Testis (tissue), 2 donors: ENCODE measurements at regions not wholly inside any gene's neighbourhood (a gene's known extent, or its start where the extent isn't known, plus 50 kb on each side); places are given as distances from the start of the nearest gene placed in this dataset.

Experiments
- POLR2A ChIP-seq: fragments of 450-650 bp; IDR thresholded peaks from one replicate; pipeline ENCODE4 v1.6.1; 2017; ENCODE audit warnings: antibody characterized with exemption, mild to moderate bottlenecking, moderate library complexity
- TF ChIP-seq, protein P1 (sequence below), 3 experiments: fragments of 450-650 bp in 2 of 3; fragments of 200-600 bp in 1 of 3; sonication (generic) in 1 of 3; IDR thresholded peaks; one replicate each; pipeline ENCODE4 v1.5.1; 2016 to 2019; ENCODE audit warnings: antibody characterized with exemption in 3 of 3, mild to moderate bottlenecking in 2 of 3, moderate library complexity in 1 of 3

DNA sequence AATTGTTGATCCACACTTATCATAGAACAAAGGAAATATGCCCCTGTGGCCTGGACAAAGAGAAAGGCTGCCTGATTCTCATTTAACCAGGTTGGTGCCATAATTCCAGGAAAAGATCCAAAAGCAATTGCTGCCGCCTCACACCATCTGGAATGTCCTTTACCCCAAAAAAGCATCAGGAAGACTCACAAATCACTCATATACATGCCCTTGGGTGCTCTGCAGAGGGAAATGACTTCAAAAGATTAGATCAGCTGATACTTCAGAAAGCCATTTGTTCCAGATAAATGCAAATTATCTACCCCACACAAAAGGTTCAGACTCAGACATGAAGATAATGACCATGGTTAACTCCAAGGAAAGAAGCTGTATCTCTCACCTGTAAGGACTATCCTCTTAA, 285.8 kb downstream of the C1D start:
- TF ChIP-seq, protein P1, sequence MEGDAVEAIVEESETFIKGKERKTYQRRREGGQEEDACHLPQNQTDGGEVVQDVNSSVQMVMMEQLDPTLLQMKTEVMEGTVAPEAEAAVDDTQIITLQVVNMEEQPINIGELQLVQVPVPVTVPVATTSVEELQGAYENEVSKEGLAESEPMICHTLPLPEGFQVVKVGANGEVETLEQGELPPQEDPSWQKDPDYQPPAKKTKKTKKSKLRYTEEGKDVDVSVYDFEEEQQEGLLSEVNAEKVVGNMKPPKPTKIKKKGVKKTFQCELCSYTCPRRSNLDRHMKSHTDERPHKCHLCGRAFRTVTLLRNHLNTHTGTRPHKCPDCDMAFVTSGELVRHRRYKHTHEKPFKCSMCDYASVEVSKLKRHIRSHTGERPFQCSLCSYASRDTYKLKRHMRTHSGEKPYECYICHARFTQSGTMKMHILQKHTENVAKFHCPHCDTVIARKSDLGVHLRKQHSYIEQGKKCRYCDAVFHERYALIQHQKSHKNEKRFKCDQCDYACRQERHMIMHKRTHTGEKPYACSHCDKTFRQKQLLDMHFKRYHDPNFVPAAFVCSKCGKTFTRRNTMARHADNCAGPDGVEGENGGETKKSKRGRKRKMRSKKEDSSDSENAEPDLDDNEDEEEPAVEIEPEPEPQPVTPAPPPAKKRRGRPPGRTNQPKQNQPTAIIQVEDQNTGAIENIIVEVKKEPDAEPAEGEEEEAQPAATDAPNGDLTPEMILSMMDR (IDR thresholded peaks at IDR 0.05), result no peak
- TF ChIP-seq POLR2A, result no peak
